A673 (cell line): ENCODE measurements at regions not wholly inside any gene's neighbourhood (a gene's known extent, or its start where the extent isn't known, plus 50 kb on each side); places are given as distances from the start of the nearest gene placed in this dataset.

Experiments used
- BruUV-seq: library from RNA; stranded (reverse); fragments of 400-500 nt; replicated peaks from 2 replicates; lab custom pipeline; 2021; lab: Mats Ljungman, UMichigan
- CTCF ChIA-PET: fragments of 300-600 bp; sonication (Branson Sonifier 250); formaldehyde crosslinking; loops from one replicate; lab custom pipeline; 2022; ENCODE audit warnings: antibody characterized with exemption; lab: Charles Lee
- POLR2A ChIA-PET: fragments of 300-600 bp; sonication (Branson Sonifier 250); formaldehyde crosslinking; loops from one replicate; lab custom pipeline; 2022; ENCODE audit warnings: antibody characterized with exemption; ENCODE audit not compliant: low non-redundant PET; lab: Charles Lee
- DNase-seq: peaks from one replicate; pipeline ENCODE4 v3.0.0-alpha.2; 2015; ENCODE audit warnings: low spot score
- H3K27ac ChIP-seq: fragments of 200-600 bp; sonication (generic); 2 replicates; pipeline ENCODE4 v1.5.1; 2016; ENCODE audit warnings: mixed run types, low read depth, mild to moderate bottlenecking, mixed read lengths, antibody characterized with exemption, low read length; ENCODE audit not compliant: poor library complexity, severe bottlenecking
- H3K27me3 ChIP-seq: fragments of 200-600 bp; sonication (generic); replicated peaks from 2 replicates; pipeline ENCODE4 v1.6.1; 2017; ENCODE audit warnings: mixed run types, low read depth, mild to moderate bottlenecking, mixed read lengths, antibody characterized with exemption, low read length; ENCODE audit not compliant: insufficient read depth, poor library complexity
- H3K36me3 ChIP-seq: fragments of 200-600 bp; sonication (generic); 2 replicates; pipeline ENCODE4 v1.6.1; 2016; ENCODE audit warnings: mixed run types, mild to moderate bottlenecking, mixed read lengths, antibody characterized with exemption, low read length; ENCODE audit not compliant: insufficient read depth, poor library complexity, severe bottlenecking
- H3K4me1 ChIP-seq: fragments of 200-600 bp; sonication (generic); 2 replicates; pipeline ENCODE4 v1.6.1; 2017; ENCODE audit warnings: mixed run types, mild to moderate bottlenecking, mixed read lengths, antibody characterized with exemption, low read length; ENCODE audit not compliant: insufficient read depth, poor library complexity, severe bottlenecking
- H3K4me3 ChIP-seq: fragments of 200-600 bp; sonication (generic); 2 replicates; pipeline ENCODE4 v1.5.1; 2016; ENCODE audit warnings: low read depth, mixed run types, mild to moderate bottlenecking, mixed read lengths, low read length; ENCODE audit not compliant: poor library complexity, severe bottlenecking
- H3K9me3 ChIP-seq: fragments of 200-600 bp; sonication (generic); 2 replicates; pipeline ENCODE4 v1.6.1; 2016; ENCODE audit warnings: mixed run types, low read depth, mild to moderate bottlenecking, mixed read lengths, antibody characterized with exemption, low read length; ENCODE audit not compliant: poor library complexity, severe bottlenecking
- EZH2 ChIP-seq: fragments of 200-600 bp; sonication (generic); IDR thresholded peaks from 2 replicates; pipeline ENCODE4 v1.6.1; 2017; ENCODE audit warnings: borderline replicate concordance, low read depth, mild to moderate bottlenecking, mixed read lengths, antibody characterized with exemption, low read length; ENCODE audit not compliant: poor library complexity, severe bottlenecking
- intact Hi-C: fragments of 100-400 bp; cut with micrococcal nuclease; formaldehyde crosslinking; loops from one replicate; pipeline ENCODE4 v1.10.0; 2022; ENCODE audit not compliant: unreplicated experiment
- TF ChIP-seq, protein P1 (sequence below): fragments of 300-800, 200-600 bp; sonication (generic); conservative IDR thresholded peaks from 2 replicates; pipeline ENCODE4 v1.5.1; 2017; ENCODE audit warnings: low read depth, mild to moderate bottlenecking, antibody characterized with exemption, low read length, moderate library complexity, mixed read lengths

DNA sequence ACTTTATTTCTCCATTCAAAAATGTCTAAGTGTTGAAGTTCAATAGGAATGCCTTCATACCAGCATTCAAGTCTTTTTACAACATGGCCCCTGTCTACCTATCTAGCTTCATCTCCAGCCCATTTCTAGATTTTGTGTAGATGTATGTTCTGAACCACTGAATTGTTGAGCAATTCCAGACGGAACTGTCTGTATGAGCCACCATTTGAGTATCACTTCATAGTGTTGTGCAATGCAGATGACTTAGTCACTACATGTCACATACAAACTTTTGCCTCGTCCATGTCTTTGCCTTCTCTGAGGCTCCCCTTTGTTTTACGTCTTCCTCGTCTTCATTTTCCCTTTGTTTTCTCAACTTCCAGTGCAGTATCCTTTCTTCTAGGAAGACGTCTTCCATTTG lies 118.1 kb downstream of the INHBA start:
- H3K4me1 ChIP-seq: no peaks in the 10 kb centered on the region
- H3K9me3 ChIP-seq: no peaks in the 10 kb centered on the region
- H3K36me3 ChIP-seq: no peaks in the 10 kb centered on the region
- CTCF ChIA-PET: no interaction called here
- H3K27me3 ChIP-seq: no peaks in the 10 kb centered on the region
- H3K4me3 ChIP-seq: no peak overlapping the region
- no peak overlapping the region for H3K27ac ChIP-seq
- no peak for DNase-seq
- TF ChIP-seq, protein P1, sequence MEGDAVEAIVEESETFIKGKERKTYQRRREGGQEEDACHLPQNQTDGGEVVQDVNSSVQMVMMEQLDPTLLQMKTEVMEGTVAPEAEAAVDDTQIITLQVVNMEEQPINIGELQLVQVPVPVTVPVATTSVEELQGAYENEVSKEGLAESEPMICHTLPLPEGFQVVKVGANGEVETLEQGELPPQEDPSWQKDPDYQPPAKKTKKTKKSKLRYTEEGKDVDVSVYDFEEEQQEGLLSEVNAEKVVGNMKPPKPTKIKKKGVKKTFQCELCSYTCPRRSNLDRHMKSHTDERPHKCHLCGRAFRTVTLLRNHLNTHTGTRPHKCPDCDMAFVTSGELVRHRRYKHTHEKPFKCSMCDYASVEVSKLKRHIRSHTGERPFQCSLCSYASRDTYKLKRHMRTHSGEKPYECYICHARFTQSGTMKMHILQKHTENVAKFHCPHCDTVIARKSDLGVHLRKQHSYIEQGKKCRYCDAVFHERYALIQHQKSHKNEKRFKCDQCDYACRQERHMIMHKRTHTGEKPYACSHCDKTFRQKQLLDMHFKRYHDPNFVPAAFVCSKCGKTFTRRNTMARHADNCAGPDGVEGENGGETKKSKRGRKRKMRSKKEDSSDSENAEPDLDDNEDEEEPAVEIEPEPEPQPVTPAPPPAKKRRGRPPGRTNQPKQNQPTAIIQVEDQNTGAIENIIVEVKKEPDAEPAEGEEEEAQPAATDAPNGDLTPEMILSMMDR: no peak
- TF ChIP-seq EZH2: no peak
- POLR2A ChIA-PET: no interaction called here
- intact Hi-C loops: no loop called here
- BruUV-seq: no TSS peak

DNA sequence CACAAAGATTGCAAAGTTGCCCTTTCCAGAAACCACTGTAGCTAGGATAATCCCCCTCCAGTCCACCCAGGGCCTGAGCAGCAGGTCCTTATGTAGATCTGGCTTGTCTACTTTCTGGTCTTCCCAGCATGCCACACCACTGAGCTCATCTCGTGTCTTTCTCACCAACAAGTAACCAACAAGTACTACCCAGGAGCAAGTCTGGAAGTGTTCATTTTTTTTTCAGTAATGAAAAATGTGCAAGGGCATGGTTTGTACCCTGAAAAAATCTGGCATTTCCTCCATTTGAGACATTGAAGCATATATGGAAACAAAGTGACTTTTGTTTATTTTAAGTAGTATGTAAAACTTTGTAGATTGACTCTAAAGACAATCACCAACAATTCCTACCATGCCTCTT lies 120.8 kb downstream of the INHBA start:
- no TSS peak for BruUV-seq
- no peaks in the 10 kb centered on the region for H3K4me1 ChIP-seq
- H3K27me3 ChIP-seq: no peaks in the 10 kb centered on the region
- no peak for DNase-seq
- intact Hi-C loops: no loop called here
- ChIA-PET POLR2A (no interaction called here), CTCF (no interaction called here)
- no peak for TF ChIP-seq EZH2
- TF ChIP-seq, protein P1: no peak
- no peaks in the 10 kb centered on the region for H3K36me3 ChIP-seq
- no peak overlapping the region for H3K4me3 ChIP-seq
- no peak overlapping the region for H3K27ac ChIP-seq
- H3K9me3 ChIP-seq: no peaks in the 10 kb centered on the region

- no TSS peak for BruUV-seq
- POLR2A ChIA-PET: no interaction called here
- DNase-seq: no peak
- TF ChIP-seq, protein P1: no peak
- no peak for TF ChIP-seq EZH2
- Histone ChIP-seq H3K4me1 (no peaks in the 10 kb centered on the region), H3K36me3 (no peaks in the 10 kb centered on the region), H3K27ac (no peak overlapping the region), H3K27me3 (no peaks in the 10 kb centered on the region), H3K4me3 (no peak overlapping the region), H3K9me3 (no peaks in the 10 kb centered on the region)
- intact Hi-C loops: no loop called here
- CTCF ChIA-PET: no interaction called here
Observed at GRCh38 chr7:41581041-41581440, 121.8 kb downstream of the INHBA start.
